ENCODE measurements at regions not wholly inside any gene's neighbourhood (a gene's known extent, or its start where the extent isn't known, plus 50 kb on each side); places are given as distances from the start of the nearest gene placed in this dataset.

- ChIA-PET CTCF (ENCODE audit: unreplicated experiment) (no interaction called here), POLR2A (no interaction called here)
- no peak for DNase-seq (ENCODE audit: low spot score)
- Histone ChIP-seq H3K9me2 (ENCODE audit: insufficient read depth, low read length) (no peaks in the 10 kb centered on the region), H3K79me2 (ENCODE audit: insufficient read depth, low read depth, low read length) (no peaks in the 10 kb centered on the region), H3K36me3 (ENCODE audit: insufficient read depth, low read length) (no peaks in the 10 kb centered on the region), H4K20me1 (ENCODE audit: insufficient read depth, low read length) (no peaks in the 10 kb centered on the region), H3K27ac (ENCODE audit: low read depth, low read length, poor library complexity, severe bottlenecking) (no peak overlapping the region), H3K9me3 (ENCODE audit: low read length) (no peaks in the 10 kb centered on the region), H3K4me2 (ENCODE audit: low read length) (no peak overlapping the region), H3K4me1 (ENCODE audit: insufficient read depth, low read length, poor library complexity, severe bottlenecking) (no peaks in the 10 kb centered on the region), H2AFZ (ENCODE audit: low read length) (no peak overlapping the region), H3K4me3 (ENCODE audit: low read depth, low read length, poor library complexity, severe bottlenecking) (no peak overlapping the region)
- BruUV-seq (replicated peaks) = no TSS peak
- TF ChIP-seq EZH2phosphoT487 (IDR thresholded peaks at IDR 0.05; ENCODE audit: borderline replicate concordance, low read depth, low read length) (no peak), CTCF (conservative IDR thresholded peaks at IDR 0.05; ENCODE audit: low read length) (no peak)
- intact Hi-C loops (cut with micrococcal nuclease; ENCODE audit: unreplicated experiment) = no loop called here
These were observed 160.3 kb downstream of the ALX1 start for GRCh38 chr12:85440271-85440670.

GRCh38 chr12:85441025-85441424, 161.0 kb downstream of the ALX1 start:
- DNase-seq (ENCODE audit: low spot score) = no peak
- Histone ChIP-seq H3K36me3 (ENCODE audit: insufficient read depth, low read length) (no peaks in the 10 kb centered on the region), H3K79me2 (ENCODE audit: insufficient read depth, low read depth, low read length) (no peaks in the 10 kb centered on the region), H4K20me1 (ENCODE audit: insufficient read depth, low read length) (no peaks in the 10 kb centered on the region), H2AFZ (ENCODE audit: low read length) (no peak overlapping the region), H3K4me1 (ENCODE audit: insufficient read depth, low read length, poor library complexity, severe bottlenecking) (no peaks in the 10 kb centered on the region), H3K9me3 (ENCODE audit: low read length) (no peaks in the 10 kb centered on the region), H3K9me2 (ENCODE audit: insufficient read depth, low read length) (no peaks in the 10 kb centered on the region), H3K4me3 (ENCODE audit: low read depth, low read length, poor library complexity, severe bottlenecking) (no peak overlapping the region), H3K4me2 (ENCODE audit: low read length) (no peak overlapping the region), H3K27ac (ENCODE audit: low read depth, low read length, poor library complexity, severe bottlenecking) (no peak overlapping the region)
- no TSS peak for BruUV-seq (replicated peaks)
- ChIA-PET POLR2A (interaction anchor here (1.4 kb wide), 1 partner anchor 10 kb away, joined by 5 read pairs; no protein-coding TSS in a partner anchor), CTCF (ENCODE audit: unreplicated experiment) (no interaction called here)
- intact Hi-C loops (cut with micrococcal nuclease; ENCODE audit: unreplicated experiment) = no loop called here
- TF ChIP-seq EZH2phosphoT487 (IDR thresholded peaks at IDR 0.05; ENCODE audit: borderline replicate concordance, low read depth, low read length) (no peak), CTCF (conservative IDR thresholded peaks at IDR 0.05; ENCODE audit: low read length) (no peak)

- no peaks in the 10 kb centered on the region for H3K79me2 ChIP-seq (ENCODE audit: insufficient read depth, low read depth, low read length)
- no peak overlapping the region for H3K4me2 ChIP-seq (ENCODE audit: low read length)
- intact Hi-C loops (cut with micrococcal nuclease; ENCODE audit: unreplicated experiment) = no loop called here
- CTCF ChIA-PET (ENCODE audit: unreplicated experiment) = no interaction called here
- H4K20me1 ChIP-seq (ENCODE audit: insufficient read depth, low read length) = no peaks in the 10 kb centered on the region
- no peak overlapping the region for H2AFZ ChIP-seq (ENCODE audit: low read length)
- DNase-seq (ENCODE audit: low spot score) = no peak
- no peak overlapping the region for H3K27ac ChIP-seq (ENCODE audit: low read depth, low read length, poor library complexity, severe bottlenecking)
- no peaks in the 10 kb centered on the region for H3K9me2 ChIP-seq (ENCODE audit: insufficient read depth, low read length)
- H3K4me1 ChIP-seq (ENCODE audit: insufficient read depth, low read length, poor library complexity, severe bottlenecking) = no peaks in the 10 kb centered on the region
- no peaks in the 10 kb centered on the region for H3K9me3 ChIP-seq (ENCODE audit: low read length)
- peak; percentile 36; the same call in 1 of the 2 replicates for TF ChIP-seq CTCF (conservative IDR thresholded peaks at IDR 0.05; ENCODE audit: low read length)
- no peak for TF ChIP-seq EZH2phosphoT487 (IDR thresholded peaks at IDR 0.05; ENCODE audit: borderline replicate concordance, low read depth, low read length)
- POLR2A ChIA-PET = interaction anchor here (1.4 kb wide), 1 partner anchor 10 kb away, joined by 5 read pairs; no protein-coding TSS in a partner anchor
- no peak overlapping the region for H3K4me3 ChIP-seq (ENCODE audit: low read depth, low read length, poor library complexity, severe bottlenecking)
- no TSS peak for BruUV-seq (replicated peaks)
- no peaks in the 10 kb centered on the region for H3K36me3 ChIP-seq (ENCODE audit: insufficient read depth, low read length)
These were observed 161.7 kb downstream of the ALX1 start for GRCh38 chr12:85441741-85442140.

Data from OCI-LY7 (cell line).